ENCODE measurements at regions not wholly inside any gene's neighbourhood (a gene's known extent, or its start where the extent isn't known, plus 50 kb on each side); places are given as distances from the start of the nearest gene placed in this dataset.

DNA sequence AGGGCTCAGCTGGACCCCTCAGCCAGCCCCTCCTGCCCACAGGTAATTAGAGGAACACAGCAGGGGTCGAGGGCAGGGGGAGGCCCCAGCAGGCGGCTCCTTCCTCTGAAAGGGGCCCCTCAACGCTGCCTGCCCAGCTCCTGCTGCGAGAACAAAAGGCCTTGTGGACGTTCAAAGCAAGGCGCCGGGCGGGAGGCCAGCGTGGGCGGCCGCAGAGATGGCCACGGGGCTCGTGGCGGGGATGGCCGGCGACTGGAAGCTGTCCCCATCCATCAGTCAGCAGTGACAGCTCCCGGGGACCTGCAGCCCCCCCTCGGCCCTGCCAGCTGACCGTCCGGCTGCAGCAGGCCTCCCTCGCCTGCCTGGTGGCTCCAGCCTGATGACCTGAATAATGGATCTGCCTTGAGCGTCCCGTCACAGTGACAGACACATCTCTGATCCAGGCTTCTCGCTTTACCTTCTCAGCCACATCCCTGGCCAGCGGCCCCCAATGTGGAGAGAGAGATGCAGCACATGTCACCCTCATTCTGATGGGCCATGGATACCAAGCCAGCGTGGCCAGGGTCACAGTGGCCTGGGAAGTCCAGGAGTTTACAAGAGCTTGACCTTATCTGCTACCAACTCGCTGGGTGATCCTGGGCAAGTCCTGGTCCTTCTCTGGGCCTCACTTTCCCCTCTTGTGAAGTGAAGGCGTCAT is 159.3 kb downstream of the MN1 start:
- Histone ChIP-seq H3K4ac (ENCODE audit: low read depth, low read length) (no peak overlapping the region), H2BK120ac (ENCODE audit: low read depth, low read length, poor library complexity, severe bottlenecking) (no peak overlapping the region), H2BK20ac (ENCODE audit: low read depth, low read length, poor library complexity, severe bottlenecking) (no peak overlapping the region), H4K91ac (ENCODE audit: insufficient read length, low read depth, low read length) (no peak overlapping the region), H3T11ph (ENCODE audit: low read length) (no peak overlapping the region), H4K20me1 (ENCODE audit: control insufficient read depth, insufficient read depth, insufficient read length) (no peaks in the 10 kb centered on the region), H4K5ac (ENCODE audit: insufficient read length, low read depth, low read length) (no peak overlapping the region), H2BK5ac (ENCODE audit: insufficient read length, low read length) (no peak overlapping the region), H4K8ac (replicated peaks; ENCODE audit: insufficient read length, low read depth, low read length) (no peak overlapping the region), H3K4me1 (ENCODE audit: insufficient read depth, low read length) (peaks cover 5% of the 10 kb centered on the region; the same call in 1 of the 2 replicates), H3K23ac (ENCODE audit: insufficient read length, low read depth, low read length) (no peak overlapping the region), H2BK12ac (ENCODE audit: insufficient read length, low read depth, low read length) (no peak overlapping the region), H3K4me2 (ENCODE audit: insufficient read depth, insufficient read length, low read length) (no peak overlapping the region), H3K79me2 (ENCODE audit: insufficient read depth, low read length) (no peaks in the 10 kb centered on the region), H2BK15ac (ENCODE audit: low read depth, low read length) (no peak overlapping the region), H3K56ac (ENCODE audit: insufficient read length, low read depth, low read length) (no peak overlapping the region), H3K79me1 (ENCODE audit: insufficient read depth, low read depth, low read length, poor library complexity, severe bottlenecking) (no peaks in the 10 kb centered on the region), H3K23me2 (ENCODE audit: insufficient read length, low read depth, low read length, poor library complexity, severe bottlenecking) (no peaks in the 10 kb centered on the region), H3K14ac (ENCODE audit: insufficient read depth, low read length) (no peak overlapping the region; the same call in 1 of the 2 replicates), H3K27ac (ENCODE audit: insufficient read length, low read depth, low read length) (no peak overlapping the region), H3K18ac (ENCODE audit: insufficient read length, low read depth, low read length) (no peak overlapping the region), H3K27me3 (ENCODE audit: insufficient read depth, low read length) (no peaks in the 10 kb centered on the region), H2AFZ (ENCODE audit: low read length) (no peak overlapping the region), H3K9me3 (ENCODE audit: control insufficient read depth, low read depth, low read length) (no peaks in the 10 kb centered on the region), H3K9ac (ENCODE audit: extremely low read depth, insufficient read length, low read length) (no peak overlapping the region), H2AK5ac (ENCODE audit: insufficient read length, low read length) (no peak overlapping the region)
- DNase-seq: no peak
- Mint-ChIP-seq H3K4me3 (no peak overlapping the region), H3K36me3 (ENCODE audit: insufficient read depth in 1 of 3, low read depth in 3 of 3) (no peaks in the 10 kb centered on the region), H3K4me1 (peaks cover 49 to 55% of the 10 kb centered on the region in 2 experiments), H3K27me3 (ENCODE audit: low read depth) (peaks cover 40% of the 10 kb centered on the region), H3K9me3 (no peaks in the 10 kb centered on the region), H3K27ac (no peak overlapping the region)
- no peak for TF ChIP-seq CTCF (conservative IDR thresholded peaks at IDR 0.05)
- WGBS (ENCODE audit: extremely low coverage, insufficient read length, low lambda C conversion rate): no CpG with 5 or more reads among the region's 28 CpGs
